Muscle of back (tissue), 3 donors: ENCODE measurements at regions not wholly inside any gene's neighbourhood (a gene's known extent, or its start where the extent isn't known, plus 50 kb on each side); places are given as distances from the start of the nearest gene placed in this dataset.
"Not testable (repeated sequence)": the region's sequence is repeated elsewhere in the genome, so short reads cannot be mapped to it uniquely, and the experiment has no call there.

Source experiments
- DNase-seq, 3 donors: peaks; one replicate each; pipeline versions ENCODE4 v3.0.0 to v3.0.0-alpha.2; 2013

GRCh38 chr4:66284991-66285451, 614.7 kb upstream of the EPHA5 start:
- no peak for DNase-seq

- DNase-seq: no peak
Measured at GRCh38 chr4:66279084-66279483, 608.8 kb upstream of the EPHA5 start.

- peak in 2 of 3 donors; percentile 14 to 34 for DNase-seq
Measured at GRCh38 chr4:66275411-66276038, 605.2 kb upstream of the EPHA5 start.

DNA sequence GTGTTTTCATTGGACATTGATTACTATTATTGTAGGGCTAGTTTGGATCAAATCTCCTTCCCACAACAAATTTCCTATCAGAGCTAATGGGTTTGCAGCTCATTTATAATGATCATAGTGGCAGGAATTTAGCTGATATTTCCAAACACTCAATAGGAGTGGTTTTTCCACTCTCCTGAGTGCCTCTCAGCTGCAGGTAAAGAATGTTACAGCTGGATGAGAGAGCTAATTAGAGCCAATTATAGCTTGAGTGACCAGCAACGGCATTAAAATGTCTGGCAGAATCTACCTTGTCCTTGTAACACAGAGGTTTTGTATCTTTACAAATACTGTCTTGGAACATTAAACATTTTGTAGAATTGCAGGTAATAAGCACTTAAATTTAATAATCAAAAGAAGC, 602.8 kb upstream of the EPHA5 start:
- no peak for DNase-seq

GRCh38 chr4:66270356-66270755, 600.1 kb upstream of the EPHA5 start:
- not testable (repeated sequence) for DNase-seq

DNA sequence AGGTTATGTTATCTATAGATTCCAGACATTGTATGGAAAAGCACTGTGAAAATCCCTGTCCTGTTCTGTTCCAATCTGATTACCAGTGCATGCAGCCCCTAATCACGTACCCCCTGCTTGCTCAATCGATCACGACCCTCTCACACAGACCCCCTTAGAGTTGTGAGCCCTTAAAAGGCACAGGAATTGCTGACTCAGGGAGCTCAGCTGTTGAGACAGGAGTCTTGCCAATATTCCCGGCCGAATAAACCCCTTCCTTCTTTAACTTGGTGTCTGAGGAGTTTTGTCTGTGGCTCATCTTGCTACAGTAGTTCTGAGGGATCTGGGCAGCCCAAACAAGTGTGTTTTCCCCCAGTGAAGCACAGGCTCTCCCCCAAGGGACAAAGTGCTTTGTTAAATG, 596.3 kb upstream of the EPHA5 start:
- not testable (repeated sequence) for DNase-seq

- DNase-seq: no peak
Measured at GRCh38 chr4:66266035-66266434, 595.7 kb upstream of the EPHA5 start.

DNA sequence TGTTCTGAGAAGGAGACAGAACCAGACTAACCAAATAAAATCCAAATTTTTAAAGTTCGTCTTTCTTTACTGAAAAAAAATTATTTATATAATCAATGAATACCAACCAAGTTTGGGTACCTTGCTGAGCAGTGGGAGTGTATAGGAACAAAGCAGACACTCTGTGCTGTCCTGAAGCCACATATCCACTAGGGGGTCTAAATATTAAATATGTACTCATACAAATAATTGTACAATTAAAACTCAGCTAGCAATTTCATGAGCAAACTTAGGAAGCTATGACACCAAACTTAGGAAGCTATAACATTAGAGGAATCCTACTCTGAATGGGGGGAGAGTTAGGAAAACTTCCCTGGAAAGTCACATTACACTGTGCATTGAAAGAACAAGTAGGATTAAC, 582.0 kb upstream of the EPHA5 start:
- DNase-seq: no peak

- no peak for DNase-seq
Measured at GRCh38 chr4:66246643-66247042, 576.4 kb upstream of the EPHA5 start.

DNA sequence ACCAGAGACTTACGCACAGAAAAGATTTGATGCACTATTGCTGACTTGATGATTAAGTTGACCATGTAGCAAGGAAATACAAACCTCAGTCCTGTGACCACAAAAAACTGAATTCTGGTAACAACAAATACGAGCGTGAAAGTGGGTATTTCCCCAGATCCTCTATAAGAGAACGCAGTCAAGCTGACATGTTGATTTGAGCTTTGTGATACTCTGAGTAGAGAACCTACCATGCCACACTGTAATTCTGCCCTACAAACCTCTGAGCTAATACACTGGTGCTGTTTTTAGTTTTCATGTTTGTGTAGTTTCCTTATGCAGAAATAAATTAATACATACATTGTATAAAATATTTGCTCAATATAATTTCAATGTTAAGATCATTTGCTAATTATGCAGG, 565.6 kb upstream of the EPHA5 start:
- DNase-seq: no peak

GRCh38 chr4:66229885-66230284, 559.6 kb upstream of the EPHA5 start:
- DNase-seq: no peak

DNA sequence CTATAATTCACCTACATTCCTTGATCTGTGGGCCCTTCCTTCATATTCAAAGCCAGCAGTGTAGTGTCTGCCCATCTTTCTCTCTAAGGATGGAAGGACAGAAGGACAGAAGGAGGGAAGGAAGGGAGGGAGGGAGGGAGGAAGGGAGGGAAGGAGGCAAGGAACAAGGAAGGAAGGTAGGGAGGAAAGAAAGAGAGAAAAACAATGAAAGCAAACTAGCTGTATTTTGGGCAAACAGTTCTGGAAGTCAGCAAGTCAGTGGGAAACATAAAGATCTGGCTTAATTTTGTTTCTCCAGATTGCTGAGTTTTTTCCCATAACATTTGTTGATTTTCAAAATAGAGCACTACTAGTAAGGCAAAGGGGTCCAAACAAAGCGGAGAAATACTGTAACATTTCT, 555.2 kb upstream of the EPHA5 start:
- DNase-seq: no peak

DNA sequence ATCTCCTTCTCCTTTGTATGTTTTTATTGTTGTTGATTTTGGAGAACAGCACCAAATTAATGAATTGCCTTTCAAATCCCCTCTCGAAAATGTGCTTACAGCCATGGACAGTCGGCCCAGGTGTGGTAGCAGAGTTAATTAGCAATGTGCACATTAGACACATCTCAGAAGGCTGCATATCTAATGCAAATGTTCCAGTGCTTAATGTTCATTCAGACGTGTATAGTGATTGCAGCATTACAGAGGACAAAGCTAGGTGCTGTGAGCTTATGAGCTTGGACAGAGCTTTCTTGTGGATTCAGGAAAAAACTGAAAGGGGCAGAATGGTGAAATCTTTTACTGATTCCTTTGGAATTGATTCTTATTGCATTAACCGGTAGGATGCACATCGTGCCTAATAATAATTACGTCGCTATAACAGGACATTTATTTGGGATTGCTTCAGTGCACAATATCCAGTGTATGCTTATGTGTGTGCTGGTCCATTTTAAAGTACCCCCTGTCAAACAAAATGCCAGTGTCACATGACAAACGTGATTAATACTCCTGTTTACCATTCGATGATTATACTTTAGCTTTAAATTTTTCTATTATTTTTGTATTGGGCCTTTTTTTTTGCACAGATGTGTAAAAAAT, 552.9 kb upstream of the EPHA5 start:
- DNase-seq: no peak

GRCh38 chr4:66219401-66219800, 549.1 kb upstream of the EPHA5 start:
- peak in 2 of 3 donors; percentile 29 to 50 for DNase-seq

GRCh38 chr4:66216252-66216651, 546.0 kb upstream of the EPHA5 start:
- no peak for DNase-seq

GRCh38 chr4:66212489-66212888, 542.2 kb upstream of the EPHA5 start:
- DNase-seq: peak in 2 of 3 donors; percentile 3 to 36

- peak; percentile 16 to 73 (median 46) for DNase-seq
Measured at GRCh38 chr4:66204534-66205247, 534.4 kb upstream of the EPHA5 start.

DNA sequence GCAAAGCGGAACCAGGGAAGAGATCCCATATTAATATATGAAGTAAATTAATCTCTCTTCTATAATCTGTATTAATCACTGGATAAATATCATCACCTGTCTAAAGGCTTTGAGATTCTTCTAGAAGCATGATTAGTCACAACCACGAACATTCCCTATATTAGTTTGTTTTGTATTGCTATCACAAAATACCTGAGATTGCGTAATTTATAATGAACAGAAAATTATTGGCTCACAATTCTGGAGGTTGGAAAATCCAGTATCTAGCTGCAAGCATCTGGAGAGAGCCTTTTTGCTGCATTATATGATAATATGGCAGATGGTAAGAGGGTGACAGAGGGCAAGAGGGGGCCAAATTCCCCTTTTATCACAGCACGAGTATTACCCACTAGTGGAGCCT, 532.6 kb upstream of the EPHA5 start:
- DNase-seq: no peak

GRCh38 chr4:66197451-66197850, 527.2 kb upstream of the EPHA5 start:
- DNase-seq: no peak

DNA sequence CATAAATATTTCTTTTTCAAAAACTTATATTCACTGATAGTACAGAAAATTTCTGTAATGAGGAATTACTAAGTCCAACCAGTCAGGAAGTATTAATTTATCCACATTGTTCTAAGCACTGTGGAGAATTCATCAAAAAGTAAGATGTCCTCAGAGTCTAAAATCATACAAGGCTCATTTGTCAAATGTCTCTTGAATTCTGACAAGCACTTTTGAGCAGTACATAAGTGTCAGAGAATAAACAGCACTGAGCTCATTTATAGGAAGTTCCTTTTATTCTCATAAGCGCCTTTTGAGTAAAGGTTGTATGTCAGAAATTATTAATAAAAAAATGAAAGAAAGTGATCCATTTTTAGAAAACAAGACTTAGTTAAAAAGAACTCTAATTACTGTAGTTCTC, 523.2 kb upstream of the EPHA5 start:
- DNase-seq: no peak

DNA sequence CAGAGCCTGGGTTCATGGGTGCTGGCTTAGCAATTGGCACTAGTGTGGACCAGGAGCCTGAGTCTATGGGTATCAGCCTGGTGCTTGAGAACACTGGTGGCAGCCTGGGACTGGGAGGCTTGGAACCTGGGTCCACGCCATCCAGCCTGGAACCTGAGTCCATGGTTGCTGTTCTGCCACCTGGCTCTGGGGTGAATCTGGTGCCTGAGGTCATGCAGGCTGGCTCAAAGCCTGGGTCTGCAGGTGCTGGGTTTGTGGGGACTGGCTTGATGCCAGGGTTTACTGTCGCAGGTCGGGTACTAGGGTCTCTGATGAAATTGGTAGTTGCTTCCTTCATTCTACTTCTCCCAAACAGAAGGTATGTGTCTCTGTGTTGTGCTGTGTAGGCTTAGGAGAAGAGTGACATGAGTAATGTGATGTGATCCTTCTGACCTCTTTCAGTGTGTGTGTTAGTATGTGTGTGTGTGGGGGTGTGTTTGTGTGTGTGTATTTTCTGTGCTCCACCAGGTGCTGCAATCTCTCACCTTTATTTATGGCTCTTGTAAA, 517.0 kb upstream of the EPHA5 start:
- no peak for DNase-seq

DNA sequence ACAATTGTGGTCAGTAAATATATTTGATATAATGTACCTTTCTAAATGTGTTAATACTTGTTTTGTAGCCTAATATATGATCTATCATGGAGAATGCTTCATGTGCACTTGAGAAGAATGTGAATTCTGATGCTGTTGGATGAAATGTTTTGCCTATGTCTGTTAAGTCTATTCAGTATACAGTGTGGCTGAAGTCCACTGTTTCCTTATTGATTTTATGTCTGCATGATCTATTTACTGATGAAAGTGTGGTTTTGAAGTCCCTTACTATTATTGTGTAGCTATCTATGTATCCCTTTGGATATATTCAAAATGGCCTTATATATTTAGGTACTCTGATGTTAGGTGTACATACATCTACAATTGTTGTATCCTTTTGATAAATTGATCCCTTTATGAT, 515.8 kb upstream of the EPHA5 start:
- no peak for DNase-seq

- DNase-seq: no peak
Measured at GRCh38 chr4:66182636-66183035, 512.3 kb upstream of the EPHA5 start.
